Sigmoid colon (tissue), 6 donors: ENCODE measurements at regions not wholly inside any gene's neighbourhood (a gene's known extent, or its start where the extent isn't known, plus 50 kb on each side); places are given as distances from the start of the nearest gene placed in this dataset.

Experiments used
- DNase-seq: peaks from one replicate; pipeline ENCODE4 v3.0.0-alpha.2; 2019
- H3K27ac ChIP-seq, 4 donors: fragments of 200-600 bp; sonication (generic); one replicate each; pipeline ENCODE4 v1.5.1; 2016 to 2019; ENCODE audit warnings: mild to moderate bottlenecking in 1 of 4
- H3K27me3 ChIP-seq, 3 donors: fragments of 200-600 bp; sonication (generic); one replicate each; pipeline ENCODE4 v1.5.1; 2019; ENCODE audit warnings: mild to moderate bottlenecking in 1 of 3
- H3K36me3 ChIP-seq, 4 donors: fragments of 200-600 bp; sonication (generic); one replicate each; pipeline ENCODE4 v1.5.1; 2016 to 2019
- H3K4me1 ChIP-seq, 4 donors: fragments of 200-600 bp; sonication (generic); one replicate each; pipeline ENCODE4 v1.5.1; 2017 to 2019
- H3K4me3 ChIP-seq, 4 donors: fragments of 200-600 bp; sonication (generic); one replicate each; pipeline ENCODE4 v1.5.1; 2017 to 2019; ENCODE audit warnings: mild to moderate bottlenecking in 2 of 4, moderate library complexity in 1 of 4
- H3K9me3 ChIP-seq, 4 donors: fragments of 200-600 bp in 3 of 4; sonication (generic) in 3 of 4; one replicate each; pipeline versions ENCODE4 v1.5.1 to v1.6.1; 2013 to 2019
- CTCF ChIP-seq, 4 experiments: fragments of 450-650 bp in 3 of 4; fragments of 200-600 bp in 1 of 4; IDR thresholded peaks; one replicate each; pipeline ENCODE4 v1.5.1; 2016 to 2019; ENCODE audit warnings: antibody characterized with exemption in 4 of 4, mild to moderate bottlenecking in 3 of 4, moderate library complexity in 2 of 4
- EP300 ChIP-seq, 4 donors: sonication (generic); formaldehyde crosslinking; IDR thresholded peaks; one replicate each; pipeline ENCODE4 v1.6.1; 2017; ENCODE audit warnings: antibody characterized with exemption in 4 of 4
- POLR2A ChIP-seq, 2 donors: fragments of 450-650 bp; IDR thresholded peaks; one replicate each; pipeline ENCODE4 v1.6.1; 2016; ENCODE audit warnings: antibody characterized with exemption in 2 of 2, mild to moderate bottlenecking in 2 of 2, moderate library complexity in 2 of 2
- POLR2AphosphoS5 ChIP-seq, 4 donors: sonication (generic); formaldehyde crosslinking; IDR thresholded peaks; one replicate each; pipeline ENCODE4 v1.6.1; 2017; ENCODE audit warnings: antibody characterized with exemption in 4 of 4
- WGBS, 2 donors: extraction: QIAGEN DNeasy Blood & Tissue Kit; methylation state at CpG; one replicate each; pipeline ENCODE4 v1.1.7; 2013; 5-methylcytosine and 5-hydroxymethylcytosine counted together
- intact Hi-C: fragments of 100-400 bp; cut with DNase I; formaldehyde crosslinking; loops from one replicate; pipeline ENCODE4 v1.15.1; 2023
- donor health status: healthy with polysubstance abuse.
- donor health status: healthy.

- 92% methylated on average over 5 of the region's 5 CpGs for WGBS, 2 donors
- no peaks in the 10 kb centered on the region for H3K27me3 ChIP-seq
- intact Hi-C loops: no loop called here
- H3K9me3 ChIP-seq: peaks cover 0 to 7% (median 0%) of the 10 kb centered on the region in 4 donors
- no peaks in the 10 kb centered on the region for H3K36me3 ChIP-seq
- no peak overlapping the region for H3K27ac ChIP-seq
- no peak overlapping the region for H3K4me3 ChIP-seq
- TF ChIP-seq POLR2A (IDR thresholded peaks at IDR 0.05): no peak
- TF ChIP-seq POLR2AphosphoS5 (IDR thresholded peaks at IDR 0.05): no peak
- TF ChIP-seq EP300 (IDR thresholded peaks at IDR 0.05): no peak
- TF ChIP-seq CTCF (IDR thresholded peaks at IDR 0.05): no peak
- no peaks in the 10 kb centered on the region for H3K4me1 ChIP-seq
- DNase-seq: no peak
These were observed 120.3 kb upstream of the DNAH14 start for GRCh38 chr1:224809137-224809536.

GRCh38 chr1:224809613-224810012 is 119.9 kb upstream of the DNAH14 start:
- DNase-seq: no peak
- Histone ChIP-seq H3K27ac (no peak overlapping the region), H3K36me3 (no peaks in the 10 kb centered on the region), H3K4me1 (no peaks in the 10 kb centered on the region), H3K27me3 (no peaks in the 10 kb centered on the region), H3K4me3 (no peak overlapping the region), H3K9me3 (peaks cover 0 to 7% (median 0%) of the 10 kb centered on the region in 4 donors)
- WGBS, 2 donors: 95 to 96% methylated on average over 4 of the region's 4 CpGs
- intact Hi-C loops: no loop called here
- TF ChIP-seq EP300 (IDR thresholded peaks at IDR 0.05) (no peak), POLR2A (IDR thresholded peaks at IDR 0.05) (no peak), POLR2AphosphoS5 (IDR thresholded peaks at IDR 0.05) (no peak), CTCF (IDR thresholded peaks at IDR 0.05) (no peak)

- TF ChIP-seq POLR2A (IDR thresholded peaks at IDR 0.05) (no peak), POLR2AphosphoS5 (IDR thresholded peaks at IDR 0.05) (no peak), CTCF (IDR thresholded peaks at IDR 0.05) (no peak), EP300 (IDR thresholded peaks at IDR 0.05) (no peak)
- H3K27ac ChIP-seq: no peak overlapping the region
- no peaks in the 10 kb centered on the region for H3K36me3 ChIP-seq
- intact Hi-C loops: no loop called here
- WGBS, 2 donors: 92 to 93% methylated on average over 7 of the region's 7 CpGs
- H3K4me1 ChIP-seq: no peaks in the 10 kb centered on the region
- peaks cover 0 to 7% (median 0%) of the 10 kb centered on the region in 4 donors for H3K9me3 ChIP-seq
- H3K4me3 ChIP-seq: no peak overlapping the region
- no peaks in the 10 kb centered on the region for H3K27me3 ChIP-seq
- no peak for DNase-seq
These were observed 117.9 kb upstream of the DNAH14 start for GRCh38 chr1:224811564-224811963.

DNA sequence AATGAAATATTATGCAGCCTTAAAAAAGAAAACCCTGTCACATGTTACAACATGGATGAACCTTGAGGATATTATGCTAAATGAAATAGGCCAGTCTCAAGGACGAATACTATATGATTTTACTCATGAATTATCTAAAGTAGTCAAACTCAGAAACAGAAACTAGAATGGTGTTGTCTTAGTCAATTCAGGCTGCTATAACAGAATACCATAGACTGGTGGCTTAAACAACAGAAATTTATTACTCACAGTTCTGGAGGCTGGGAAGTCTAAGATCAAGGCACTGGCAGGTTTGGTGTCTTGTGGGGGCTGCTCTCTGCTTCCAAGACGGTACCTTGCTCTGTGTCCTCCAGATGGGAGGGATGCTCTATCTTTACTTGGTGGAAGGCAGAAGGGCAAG is 113.8 kb upstream of the DNAH14 start:
- intact Hi-C loops: no loop called here
- Histone ChIP-seq H3K4me3 (no peak overlapping the region), H3K27me3 (no peaks in the 10 kb centered on the region), H3K9me3 (peaks cover 0 to 1% (median 0%) of the 10 kb centered on the region in 4 donors), H3K36me3 (no peaks in the 10 kb centered on the region), H3K4me1 (no peaks in the 10 kb centered on the region), H3K27ac (no peak overlapping the region)
- TF ChIP-seq POLR2A (IDR thresholded peaks at IDR 0.05): no peak
- TF ChIP-seq POLR2AphosphoS5 (IDR thresholded peaks at IDR 0.05): no peak
- TF ChIP-seq EP300 (IDR thresholded peaks at IDR 0.05): no peak
- no peak for TF ChIP-seq CTCF (IDR thresholded peaks at IDR 0.05)
- DNase-seq: no peak
- WGBS, 2 donors: 79 to 83% methylated on average over 2 of the region's 2 CpGs

DNA sequence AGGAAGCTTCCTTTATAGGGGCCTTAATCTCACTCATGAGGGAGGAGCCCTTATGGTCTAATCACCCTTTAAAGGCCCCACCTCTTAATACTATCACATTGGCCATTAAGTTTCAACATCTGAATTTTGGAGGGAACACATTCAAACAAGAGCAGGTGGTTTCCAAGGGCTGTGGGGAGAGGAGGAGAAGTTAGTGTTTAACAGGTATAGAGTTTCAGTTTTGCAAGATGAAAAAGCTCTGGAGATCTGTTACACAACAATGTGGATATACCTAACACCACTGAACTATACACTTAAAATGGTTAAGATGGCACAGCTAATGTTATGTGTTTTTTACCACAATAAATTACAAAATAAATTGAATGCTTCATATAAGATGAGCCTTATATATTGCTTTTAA is 113.4 kb upstream of the DNAH14 start:
- Histone ChIP-seq H3K4me3 (no peak overlapping the region), H3K4me1 (no peaks in the 10 kb centered on the region), H3K27ac (no peak overlapping the region), H3K36me3 (no peaks in the 10 kb centered on the region), H3K9me3 (peaks cover 0 to under 1% (median 0%) of the 10 kb centered on the region in 4 donors), H3K27me3 (no peaks in the 10 kb centered on the region)
- TF ChIP-seq EP300 (IDR thresholded peaks at IDR 0.05) (no peak), POLR2AphosphoS5 (IDR thresholded peaks at IDR 0.05) (no peak), POLR2A (IDR thresholded peaks at IDR 0.05) (no peak), CTCF (IDR thresholded peaks at IDR 0.05) (no peak)
- intact Hi-C loops: no loop called here
- no peak for DNase-seq
